22Rv1 (cell line): ENCODE measurements at regions not wholly inside any gene's neighbourhood (a gene's known extent, or its start where the extent isn't known, plus 50 kb on each side); places are given as distances from the start of the nearest gene placed in this dataset.

ENCODE experiments used
- H3K27ac ChIP-seq: fragments of 450-650 bp; 2 replicates; pipeline ENCODE4 v1.5.1; 2017
- CTCF ChIP-seq: fragments of 450-650 bp; IDR thresholded peaks from 2 replicates; pipeline ENCODE4 v1.5.1; 2017; ENCODE audit warnings: mild to moderate bottlenecking
- ZFX ChIP-seq: fragments of 450-650 bp; IDR thresholded peaks from 2 replicates; pipeline ENCODE4 v1.6.1; 2017; ENCODE audit warnings: antibody characterized with exemption, borderline replicate concordance

- H3K27ac ChIP-seq: no peak overlapping the region
- TF ChIP-seq ZFX (no peak), CTCF (no peak)
These were observed 798.8 kb upstream of the HS6ST1 start for GRCh38 chr2:129117434-129117833.

GRCh38 chr2:129118296-129118695 lies 799.6 kb upstream of the HS6ST1 start:
- no peak overlapping the region for H3K27ac ChIP-seq
- TF ChIP-seq ZFX (no peak), CTCF (no peak)

- TF ChIP-seq CTCF: no peak
- TF ChIP-seq ZFX: no peak
- H3K27ac ChIP-seq: no peak overlapping the region
These were observed 810.4 kb upstream of the HS6ST1 start for GRCh38 chr2:129129087-129129486.

GRCh38 chr2:129133692-129134641 lies 815.3 kb upstream of the HS6ST1 start:
- H3K27ac ChIP-seq: no peak overlapping the region
- TF ChIP-seq ZFX (no peak), CTCF (no peak)

- no peak for TF ChIP-seq ZFX
- TF ChIP-seq CTCF: no peak
- H3K27ac ChIP-seq: no peak overlapping the region
These were observed 816.3 kb upstream of the HS6ST1 start for GRCh38 chr2:129135017-129135416.

- TF ChIP-seq CTCF: no peak
- TF ChIP-seq ZFX: no peak
- no peak overlapping the region for H3K27ac ChIP-seq
These were observed 820.7 kb upstream of the HS6ST1 start for GRCh38 chr2:129139380-129139779.

GRCh38 chr2:129142465-129142864 lies 823.8 kb upstream of the HS6ST1 start:
- no peak overlapping the region for H3K27ac ChIP-seq
- TF ChIP-seq CTCF (no peak), ZFX (no peak)
